GM12878 (cell line): ENCODE measurements at regions not wholly inside any gene's neighbourhood (a gene's known extent, or its start where the extent isn't known, plus 50 kb on each side); places are given as distances from the start of the nearest gene placed in this dataset.
"Not testable (repeated sequence)": the region's sequence is repeated elsewhere in the genome, so short reads cannot be mapped to it uniquely, and the experiment has no call there.

ENCODE experiments used
- ATAC-seq: fragments of 200-7000 bp; cut with Tn5 transposase; 3 replicates; pipeline ENCODE4 v1.9.1; 2020; ENCODE audit warnings: mild to moderate bottlenecking, moderate library complexity
- BruUV-seq: library from RNA; stranded (reverse); fragments of 400-500 nt; replicated peaks from 2 replicates; lab custom pipeline; 2021; lab: Mats Ljungman, UMichigan
- CTCF ChIA-PET: fragments of 300-600 bp; sonication (Branson Sonifier 250); formaldehyde crosslinking; extraction: SDS; loops from one replicate; lab custom pipeline; 2021; ENCODE audit warnings: inconsistent platforms; lab: Yijun Ruan, JAX
- POLR2A ChIA-PET: fragments of 350-600 bp; formaldehyde crosslinking; extraction: SDS; loops from one replicate; lab custom pipeline; 2021; ENCODE audit warnings: inconsistent platforms; lab: Charles Lee
- RAD21 ChIA-PET: fragments of 300-600 bp; sonication (Branson Sonifier 250); formaldehyde crosslinking; loops from one replicate; lab custom pipeline; 2023; ENCODE audit warnings: antibody characterized with exemption; ENCODE audit not compliant: unreplicated experiment; lab: Charles Lee
- SMC1A ChIA-PET: fragments of 300-600 bp; sonication (Branson Sonifier 250); formaldehyde crosslinking; loops from one replicate; lab custom pipeline; 2023; ENCODE audit not compliant: unreplicated experiment, uncharacterized antibody; lab: Charles Lee
- DNase-seq: peaks from one replicate; pipeline ENCODE4 v3.0.0-alpha.2; 2011; ENCODE audit warnings: low read depth, low spot score
- FAIRE-seq: peaks from 3 replicates; lab custom pipeline; 2011; peaks lifted over from hg19 to GRCh38; lab: Jason Lieb, UNC
- H2AFZ ChIP-seq: 2 replicates; pipeline ENCODE4 v1.6.0; 2011; ENCODE audit warnings: low read depth, low read length, control low read depth; ENCODE audit not compliant: control insufficient read depth
- H3K27ac ChIP-seq: 2 replicates; pipeline ENCODE4 v1.5.1; 2011; ENCODE audit warnings: control low read depth; ENCODE audit not compliant: control insufficient read depth, insufficient read depth
- H3K27me3 ChIP-seq, 2 experiments: replicated peaks in 1 of 2; 2 replicates each; pipeline versions ENCODE4 v1.6.0 to v1.6.1; 2011; ENCODE audit warnings: low read length in 1 of 2; ENCODE audit not compliant: control insufficient read depth in 2 of 2, insufficient read depth in 2 of 2
- H3K36me3 ChIP-seq, 2 experiments: 2 replicates each; pipeline ENCODE4 v1.5.1; 2011; ENCODE audit warnings: low read length in 1 of 2; ENCODE audit not compliant: control insufficient read depth in 2 of 2, insufficient read depth in 2 of 2
- H3K4me1 ChIP-seq: 2 replicates; pipeline ENCODE4 v1.6.1; 2011; ENCODE audit warnings: mild to moderate bottlenecking, low read length, moderate library complexity, mixed read lengths; ENCODE audit not compliant: control insufficient read depth, insufficient read depth
- H3K4me2 ChIP-seq: 2 replicates; pipeline ENCODE4 v1.6.0; 2011; ENCODE audit warnings: control low read depth; ENCODE audit not compliant: control insufficient read depth, insufficient read depth
- H3K4me3 ChIP-seq: fragments of 200-600 bp; sonication (generic); 2 replicates; pipeline ENCODE4 v1.5.1; 2016
- H3K79me2 ChIP-seq: 2 replicates; pipeline ENCODE4 v1.6.0; 2011; ENCODE audit warnings: low read length; ENCODE audit not compliant: control insufficient read depth, insufficient read depth
- H3K9ac ChIP-seq: 2 replicates; pipeline ENCODE4 v1.8.0; 2011; ENCODE audit warnings: low read length, control low read depth, mixed read lengths; ENCODE audit not compliant: control insufficient read depth, insufficient read depth
- H3K9me3 ChIP-seq: replicated peaks from 3 replicates; pipeline ENCODE4 v1.5.1; 2011; ENCODE audit warnings: mild to moderate bottlenecking, low read length; ENCODE audit not compliant: control insufficient read depth, insufficient read depth
- H4K20me1 ChIP-seq: 2 replicates; pipeline ENCODE4 v1.6.0; 2011; ENCODE audit not compliant: control insufficient read depth, insufficient read depth
- IKZF1 ChIP-seq: fragments of 450-650 bp; conservative IDR thresholded peaks from 2 replicates; pipeline ENCODE4 v1.6.1; 2017; ENCODE audit warnings: antibody characterized with exemption, mild to moderate bottlenecking
- WGBS: methylation state at CpG from one replicate; pipeline ENCODE4 v1.1.6; 2016; ENCODE audit warnings: low lambda C conversion rate; ENCODE audit not compliant: insufficient replicate concordance, insufficient coverage; ENCODE audit errors: missing lambda C conversion rate; 5-methylcytosine and 5-hydroxymethylcytosine counted together
- in situ Hi-C: fragments of 300-500 bp; cut with MboI; formaldehyde crosslinking; loops from 9 replicates; pipeline ENCODE4 v1.14.3; 2018; ENCODE audit warnings: mixed read lengths
- intact Hi-C: fragments of 100-400 bp; cut with micrococcal nuclease; formaldehyde crosslinking; loops from one replicate; pipeline ENCODE4 v1.14.2; 2022; ENCODE audit not compliant: unreplicated experiment
- TF ChIP-seq, protein P1 (sequence below), 3 experiments: IDR thresholded peaks in 2 of 3; conservative IDR thresholded peaks in 1 of 3; 2 replicates each; pipeline ENCODE4 v1.5.1; 2011; ENCODE audit warnings: low read depth in 3 of 3, low read length in 3 of 3, mild to moderate bottlenecking in 3 of 3, control low read depth in 2 of 3, moderate library complexity in 2 of 3, inconsistent platforms in 1 of 3, mixed read lengths in 1 of 3; ENCODE audit not compliant: control insufficient read depth in 2 of 3, insufficient read depth in 1 of 3; ENCODE audit errors: extremely low read depth in 1 of 3

DNA sequence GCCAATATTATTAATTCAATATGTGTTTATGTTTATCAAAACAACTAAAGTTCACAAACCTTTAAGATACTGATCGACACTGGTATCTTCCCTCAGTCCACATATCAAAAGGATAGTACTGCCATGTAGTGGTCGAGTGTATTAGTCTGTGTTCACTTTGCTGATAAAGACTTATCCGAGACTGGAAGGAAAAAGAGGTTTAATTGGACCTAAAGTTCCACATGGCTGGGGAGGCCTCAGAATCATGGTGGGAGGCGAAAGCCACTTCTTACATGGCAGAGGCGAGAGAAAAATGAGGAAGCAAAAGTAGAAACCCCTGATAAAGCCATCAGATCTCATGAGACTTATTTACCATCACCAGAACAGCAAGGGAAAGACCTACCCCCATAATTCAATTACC lies 325.4 kb upstream of the PHF14 start (continued):
- TF ChIP-seq IKZF1, result no peak

DNA sequence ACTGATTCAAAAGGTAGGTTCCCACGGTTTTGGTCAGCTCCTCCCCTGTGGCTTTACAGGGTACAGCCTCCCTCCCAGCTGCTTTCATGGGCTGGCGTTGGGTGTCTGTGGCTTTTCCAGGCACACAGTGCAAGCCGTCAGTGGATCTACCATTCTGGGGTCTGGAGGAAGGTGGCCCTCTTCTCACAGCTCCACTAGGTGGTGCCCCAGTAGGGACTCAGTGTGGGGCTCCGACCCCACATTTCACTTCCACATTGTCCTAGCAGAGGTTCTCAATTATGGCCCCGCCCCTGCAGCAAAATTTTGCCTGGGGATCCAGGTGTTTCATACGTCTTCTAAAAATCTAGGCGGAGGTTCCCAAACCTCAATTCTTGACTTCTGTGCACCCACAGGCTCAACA lies 324.6 kb upstream of the PHF14 start:
- in situ Hi-C loops, SMC1A ChIA-PET, CTCF ChIA-PET: not testable (repeated sequence)

More for the DNA sequence above, 324.6 kb upstream of the PHF14 start:
- H3K79me2 ChIP-seq, H3K36me3 ChIP-seq, H3K4me1 ChIP-seq, H3K9me3 ChIP-seq, FAIRE-seq, ATAC-seq, H3K9ac ChIP-seq, H3K4me2 ChIP-seq, H4K20me1 ChIP-seq, RAD21 ChIA-PET, H3K27ac ChIP-seq, H2AFZ ChIP-seq, DNase-seq, H3K4me3 ChIP-seq, POLR2A ChIA-PET, H3K27me3 ChIP-seq, BruUV-seq: not testable (repeated sequence)
- TF ChIP-seq, protein P1, sequence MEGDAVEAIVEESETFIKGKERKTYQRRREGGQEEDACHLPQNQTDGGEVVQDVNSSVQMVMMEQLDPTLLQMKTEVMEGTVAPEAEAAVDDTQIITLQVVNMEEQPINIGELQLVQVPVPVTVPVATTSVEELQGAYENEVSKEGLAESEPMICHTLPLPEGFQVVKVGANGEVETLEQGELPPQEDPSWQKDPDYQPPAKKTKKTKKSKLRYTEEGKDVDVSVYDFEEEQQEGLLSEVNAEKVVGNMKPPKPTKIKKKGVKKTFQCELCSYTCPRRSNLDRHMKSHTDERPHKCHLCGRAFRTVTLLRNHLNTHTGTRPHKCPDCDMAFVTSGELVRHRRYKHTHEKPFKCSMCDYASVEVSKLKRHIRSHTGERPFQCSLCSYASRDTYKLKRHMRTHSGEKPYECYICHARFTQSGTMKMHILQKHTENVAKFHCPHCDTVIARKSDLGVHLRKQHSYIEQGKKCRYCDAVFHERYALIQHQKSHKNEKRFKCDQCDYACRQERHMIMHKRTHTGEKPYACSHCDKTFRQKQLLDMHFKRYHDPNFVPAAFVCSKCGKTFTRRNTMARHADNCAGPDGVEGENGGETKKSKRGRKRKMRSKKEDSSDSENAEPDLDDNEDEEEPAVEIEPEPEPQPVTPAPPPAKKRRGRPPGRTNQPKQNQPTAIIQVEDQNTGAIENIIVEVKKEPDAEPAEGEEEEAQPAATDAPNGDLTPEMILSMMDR (IDR thresholded peaks at IDR 0.05 in 2 of 3, conservative IDR thresholded peaks at IDR 0.05 in 1 of 3; ENCODE audit: control insufficient read depth in 2 of 3, extremely low read depth in 1 of 3, insufficient read depth in 1 of 3, low read depth in 3 of 3, low read length in 3 of 3), result 0 out of 6 replicates have a peak, but pooled peaks of 1 of the 3 experiments have one; percentile 5
- intact Hi-C loops, result loop anchor here (5.0 kb wide), 1 partner anchor 58 kb away; no protein-coding TSS in a partner anchor
- WGBS, result 22% methylated on average over 7 of the region's 7 CpGs
